ENCODE measurements at regions not wholly inside any gene's neighbourhood (a gene's known extent, or its start where the extent isn't known, plus 50 kb on each side); places are given as distances from the start of the nearest gene placed in this dataset.

DNA sequence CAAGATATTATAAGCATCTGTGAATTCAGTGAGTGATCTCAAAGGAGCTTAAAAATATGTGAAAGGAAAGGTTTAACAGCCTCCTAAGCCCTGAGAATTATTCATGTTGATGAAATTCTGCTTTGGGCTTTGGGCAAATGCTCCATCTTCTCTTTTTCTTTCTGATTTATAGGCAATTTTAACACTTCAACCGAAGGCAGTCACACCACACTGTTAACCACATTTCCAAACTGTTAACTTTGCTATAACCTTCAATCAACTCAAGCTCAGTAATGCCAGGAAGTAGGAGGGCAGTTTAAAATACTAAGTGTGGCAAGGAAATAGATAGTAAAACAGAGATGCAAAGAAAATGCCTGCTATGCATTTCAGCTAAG lies 54.4 kb upstream of the NEK7 start:
- TF ChIP-seq, protein P1, sequence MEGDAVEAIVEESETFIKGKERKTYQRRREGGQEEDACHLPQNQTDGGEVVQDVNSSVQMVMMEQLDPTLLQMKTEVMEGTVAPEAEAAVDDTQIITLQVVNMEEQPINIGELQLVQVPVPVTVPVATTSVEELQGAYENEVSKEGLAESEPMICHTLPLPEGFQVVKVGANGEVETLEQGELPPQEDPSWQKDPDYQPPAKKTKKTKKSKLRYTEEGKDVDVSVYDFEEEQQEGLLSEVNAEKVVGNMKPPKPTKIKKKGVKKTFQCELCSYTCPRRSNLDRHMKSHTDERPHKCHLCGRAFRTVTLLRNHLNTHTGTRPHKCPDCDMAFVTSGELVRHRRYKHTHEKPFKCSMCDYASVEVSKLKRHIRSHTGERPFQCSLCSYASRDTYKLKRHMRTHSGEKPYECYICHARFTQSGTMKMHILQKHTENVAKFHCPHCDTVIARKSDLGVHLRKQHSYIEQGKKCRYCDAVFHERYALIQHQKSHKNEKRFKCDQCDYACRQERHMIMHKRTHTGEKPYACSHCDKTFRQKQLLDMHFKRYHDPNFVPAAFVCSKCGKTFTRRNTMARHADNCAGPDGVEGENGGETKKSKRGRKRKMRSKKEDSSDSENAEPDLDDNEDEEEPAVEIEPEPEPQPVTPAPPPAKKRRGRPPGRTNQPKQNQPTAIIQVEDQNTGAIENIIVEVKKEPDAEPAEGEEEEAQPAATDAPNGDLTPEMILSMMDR (IDR thresholded peaks at IDR 0.05; ENCODE audit: borderline replicate concordance, extremely low read depth, low read length, poor library complexity, severe bottlenecking), result no peak
- no peak for TF ChIP-seq EZH2 (IDR thresholded peaks at IDR 0.05; ENCODE audit: borderline replicate concordance, low read depth, low read length, severe bottlenecking)

Data from DND-41 (cell line).